ENCODE measurements at regions not wholly inside any gene's neighbourhood (a gene's known extent, or its start where the extent isn't known, plus 50 kb on each side); places are given as distances from the start of the nearest gene placed in this dataset.

DNA sequence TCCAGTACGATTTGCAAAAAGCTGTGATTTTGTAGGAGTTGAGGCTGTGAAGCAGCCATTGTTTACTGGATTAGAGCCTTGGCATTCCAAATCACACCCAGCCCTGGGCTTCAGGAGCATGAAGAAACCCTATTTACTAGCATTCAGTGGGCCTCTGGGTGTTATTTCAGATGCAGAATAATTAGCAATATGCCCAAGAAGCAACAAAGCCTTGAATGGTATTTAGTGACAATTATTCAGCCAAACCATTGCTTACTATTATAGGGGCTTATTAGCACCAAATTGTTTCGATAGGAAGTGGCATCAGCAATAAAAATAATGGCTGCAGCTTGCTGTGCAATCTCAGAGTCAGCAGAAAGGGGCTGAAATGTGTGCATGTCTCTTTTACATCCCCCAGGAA, 166.6 kb upstream of the SHISA6 start:
- TF ChIP-seq, protein P1, sequence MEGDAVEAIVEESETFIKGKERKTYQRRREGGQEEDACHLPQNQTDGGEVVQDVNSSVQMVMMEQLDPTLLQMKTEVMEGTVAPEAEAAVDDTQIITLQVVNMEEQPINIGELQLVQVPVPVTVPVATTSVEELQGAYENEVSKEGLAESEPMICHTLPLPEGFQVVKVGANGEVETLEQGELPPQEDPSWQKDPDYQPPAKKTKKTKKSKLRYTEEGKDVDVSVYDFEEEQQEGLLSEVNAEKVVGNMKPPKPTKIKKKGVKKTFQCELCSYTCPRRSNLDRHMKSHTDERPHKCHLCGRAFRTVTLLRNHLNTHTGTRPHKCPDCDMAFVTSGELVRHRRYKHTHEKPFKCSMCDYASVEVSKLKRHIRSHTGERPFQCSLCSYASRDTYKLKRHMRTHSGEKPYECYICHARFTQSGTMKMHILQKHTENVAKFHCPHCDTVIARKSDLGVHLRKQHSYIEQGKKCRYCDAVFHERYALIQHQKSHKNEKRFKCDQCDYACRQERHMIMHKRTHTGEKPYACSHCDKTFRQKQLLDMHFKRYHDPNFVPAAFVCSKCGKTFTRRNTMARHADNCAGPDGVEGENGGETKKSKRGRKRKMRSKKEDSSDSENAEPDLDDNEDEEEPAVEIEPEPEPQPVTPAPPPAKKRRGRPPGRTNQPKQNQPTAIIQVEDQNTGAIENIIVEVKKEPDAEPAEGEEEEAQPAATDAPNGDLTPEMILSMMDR (IDR thresholded peaks at IDR 0.05 in 8 of 11, conservative IDR thresholded peaks at IDR 0.05 in 3 of 11): no peak
- TF ChIP-seq POLR2AphosphoS5 (IDR thresholded peaks at IDR 0.05): no peak

All from spleen (tissue), 7 donors.